IMR-90 (cell line): ENCODE measurements at regions not wholly inside any gene's neighbourhood (a gene's known extent, or its start where the extent isn't known, plus 50 kb on each side); places are given as distances from the start of the nearest gene placed in this dataset.

Source experiments
- BHLHE40 ChIP-seq: fragments of 150-350 bp; IDR thresholded peaks from 2 replicates; pipeline ENCODE4 v1.6.1; 2016; ENCODE audit warnings: mild to moderate bottlenecking, low read depth, low read length
- CHD1 ChIP-seq: IDR thresholded peaks from 2 replicates; pipeline ENCODE4 v1.6.1; 2012; ENCODE audit warnings: low read depth, low read length, improper control_type of control experiment
- MAFK ChIP-seq: IDR thresholded peaks from 2 replicates; pipeline ENCODE4 v1.6.1; 2012; ENCODE audit warnings: low read depth, low read length, improper control_type of control experiment
- MAZ ChIP-seq: IDR thresholded peaks from 2 replicates; pipeline ENCODE4 v1.6.1; 2012; ENCODE audit warnings: low read depth, mild to moderate bottlenecking, low read length, improper control_type of control experiment, moderate library complexity, borderline replicate concordance
- MXI1 ChIP-seq: IDR thresholded peaks from 2 replicates; pipeline ENCODE4 v1.6.1; 2012; ENCODE audit warnings: low read depth, mild to moderate bottlenecking, low read length, moderate library complexity, borderline replicate concordance
- NFE2L2 ChIP-seq: fragments of 150-350 bp; IDR thresholded peaks from 2 replicates; pipeline ENCODE4 v1.6.1; 2016; ENCODE audit warnings: low read depth, mild to moderate bottlenecking, low read length
- POLR2A ChIP-seq: IDR thresholded peaks from 2 replicates; pipeline ENCODE4 v1.6.1; 2012; ENCODE audit warnings: mild to moderate bottlenecking, low read depth, low read length
- RAD21 ChIP-seq: IDR thresholded peaks from 2 replicates; pipeline ENCODE4 v1.6.1; 2012; ENCODE audit warnings: low read length, improper control_type of control experiment
- RCOR1 ChIP-seq: IDR thresholded peaks from 2 replicates; pipeline ENCODE4 v1.6.1; 2012; ENCODE audit warnings: mild to moderate bottlenecking, low read length, improper control_type of control experiment; ENCODE audit not compliant: insufficient replicate concordance
- RFX5 ChIP-seq: IDR thresholded peaks from 2 replicates; pipeline ENCODE4 v1.8.0; 2012; ENCODE audit warnings: low read depth, mild to moderate bottlenecking, low read length, moderate library complexity
- SMC3 ChIP-seq: fragments of 150-350 bp; IDR thresholded peaks from 2 replicates; pipeline ENCODE4 v1.6.1; 2016; ENCODE audit warnings: low read depth, mild to moderate bottlenecking, antibody characterized with exemption, low read length, moderate library complexity
- TF ChIP-seq, protein P1 (sequence below): conservative IDR thresholded peaks from 2 replicates; pipeline ENCODE4 v1.5.1; 2012; ENCODE audit warnings: mild to moderate bottlenecking, low read depth, low read length, improper control_type of control experiment
- TF ChIP-seq, protein P2 (sequence below): fragments of 150-350 bp; IDR thresholded peaks from 2 replicates; pipeline ENCODE4 v1.6.1; 2017; ENCODE audit warnings: mild to moderate bottlenecking, antibody characterized with exemption, low read length, low read depth
- TF ChIP-seq, protein P3 (sequence below): fragments of 150-350 bp; IDR thresholded peaks from 2 replicates; pipeline ENCODE4 v1.6.1; 2016; ENCODE audit warnings: low read depth, mild to moderate bottlenecking, low read length, moderate library complexity, borderline replicate concordance

DNA sequence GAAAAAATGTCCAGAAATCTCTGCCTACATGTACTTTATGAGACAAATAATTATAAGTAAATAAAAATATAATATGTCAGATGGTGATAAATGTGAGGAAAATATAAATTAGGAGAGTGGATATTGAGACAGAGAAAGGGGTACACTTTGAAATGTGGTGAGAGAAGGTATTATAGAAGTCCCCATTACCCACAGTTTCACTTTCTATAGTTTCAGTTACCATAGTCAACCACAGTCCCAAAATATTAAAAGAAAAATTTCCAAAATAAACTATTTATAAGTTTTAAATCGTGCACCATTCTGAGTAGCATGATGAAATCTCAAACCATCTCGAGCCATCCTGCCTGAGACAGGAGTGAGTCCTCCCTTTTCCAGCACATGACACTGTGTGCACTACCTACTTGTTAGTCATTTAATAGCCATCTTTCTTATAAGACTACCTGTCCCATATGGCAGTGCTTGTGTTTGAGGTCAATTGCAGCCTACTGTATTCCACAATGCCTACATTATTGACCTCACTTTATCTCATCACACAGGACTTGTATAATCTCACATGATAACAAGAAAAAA is 653.7 kb downstream of the DACH1 start:
- TF ChIP-seq POLR2A (no peak), MXI1 (no peak), RFX5 (no peak), NFE2L2 (no peak), RAD21 (no peak), RCOR1 (no peak), BHLHE40 (no peak), CHD1 (no peak), MAFK (no peak), SMC3 (no peak), MAZ (no peak)
- TF ChIP-seq, protein P1, sequence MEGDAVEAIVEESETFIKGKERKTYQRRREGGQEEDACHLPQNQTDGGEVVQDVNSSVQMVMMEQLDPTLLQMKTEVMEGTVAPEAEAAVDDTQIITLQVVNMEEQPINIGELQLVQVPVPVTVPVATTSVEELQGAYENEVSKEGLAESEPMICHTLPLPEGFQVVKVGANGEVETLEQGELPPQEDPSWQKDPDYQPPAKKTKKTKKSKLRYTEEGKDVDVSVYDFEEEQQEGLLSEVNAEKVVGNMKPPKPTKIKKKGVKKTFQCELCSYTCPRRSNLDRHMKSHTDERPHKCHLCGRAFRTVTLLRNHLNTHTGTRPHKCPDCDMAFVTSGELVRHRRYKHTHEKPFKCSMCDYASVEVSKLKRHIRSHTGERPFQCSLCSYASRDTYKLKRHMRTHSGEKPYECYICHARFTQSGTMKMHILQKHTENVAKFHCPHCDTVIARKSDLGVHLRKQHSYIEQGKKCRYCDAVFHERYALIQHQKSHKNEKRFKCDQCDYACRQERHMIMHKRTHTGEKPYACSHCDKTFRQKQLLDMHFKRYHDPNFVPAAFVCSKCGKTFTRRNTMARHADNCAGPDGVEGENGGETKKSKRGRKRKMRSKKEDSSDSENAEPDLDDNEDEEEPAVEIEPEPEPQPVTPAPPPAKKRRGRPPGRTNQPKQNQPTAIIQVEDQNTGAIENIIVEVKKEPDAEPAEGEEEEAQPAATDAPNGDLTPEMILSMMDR, result no peak
- TF ChIP-seq, protein P2, sequence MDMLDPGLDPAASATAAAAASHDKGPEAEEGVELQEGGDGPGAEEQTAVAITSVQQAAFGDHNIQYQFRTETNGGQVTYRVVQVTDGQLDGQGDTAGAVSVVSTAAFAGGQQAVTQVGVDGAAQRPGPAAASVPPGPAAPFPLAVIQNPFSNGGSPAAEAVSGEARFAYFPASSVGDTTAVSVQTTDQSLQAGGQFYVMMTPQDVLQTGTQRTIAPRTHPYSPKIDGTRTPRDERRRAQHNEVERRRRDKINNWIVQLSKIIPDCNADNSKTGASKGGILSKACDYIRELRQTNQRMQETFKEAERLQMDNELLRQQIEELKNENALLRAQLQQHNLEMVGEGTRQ, result no peak
- TF ChIP-seq, protein P3, sequence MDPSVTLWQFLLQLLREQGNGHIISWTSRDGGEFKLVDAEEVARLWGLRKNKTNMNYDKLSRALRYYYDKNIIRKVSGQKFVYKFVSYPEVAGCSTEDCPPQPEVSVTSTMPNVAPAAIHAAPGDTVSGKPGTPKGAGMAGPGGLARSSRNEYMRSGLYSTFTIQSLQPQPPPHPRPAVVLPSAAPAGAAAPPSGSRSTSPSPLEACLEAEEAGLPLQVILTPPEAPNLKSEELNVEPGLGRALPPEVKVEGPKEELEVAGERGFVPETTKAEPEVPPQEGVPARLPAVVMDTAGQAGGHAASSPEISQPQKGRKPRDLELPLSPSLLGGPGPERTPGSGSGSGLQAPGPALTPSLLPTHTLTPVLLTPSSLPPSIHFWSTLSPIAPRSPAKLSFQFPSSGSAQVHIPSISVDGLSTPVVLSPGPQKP, result no peak
